Gastrocnemius medialis (tissue), 4 donors: ENCODE measurements at regions not wholly inside any gene's neighbourhood (a gene's known extent, or its start where the extent isn't known, plus 50 kb on each side); places are given as distances from the start of the nearest gene placed in this dataset.

Experiments
- POLR2A ChIP-seq, 2 donors: fragments of 450-650 bp; IDR thresholded peaks; one replicate each; pipeline ENCODE4 v1.6.1; 2017; ENCODE audit warnings: antibody characterized with exemption in 2 of 2, mild to moderate bottlenecking in 2 of 2, moderate library complexity in 2 of 2
- TF ChIP-seq, protein P1 (sequence below), 5 experiments: fragments of 450-650 bp in 3 of 5; fragments of 200-600 bp in 2 of 5; sonication (generic) in 2 of 5; IDR thresholded peaks in 4 of 5; conservative IDR thresholded peaks in 1 of 5; 1 replicate in 4 of 5; 2 replicates in 1 of 5; pipeline ENCODE4 v1.5.1; 2016 to 2019; ENCODE audit warnings: antibody characterized with exemption in 5 of 5, mild to moderate bottlenecking in 3 of 5, moderate library complexity in 3 of 5

DNA sequence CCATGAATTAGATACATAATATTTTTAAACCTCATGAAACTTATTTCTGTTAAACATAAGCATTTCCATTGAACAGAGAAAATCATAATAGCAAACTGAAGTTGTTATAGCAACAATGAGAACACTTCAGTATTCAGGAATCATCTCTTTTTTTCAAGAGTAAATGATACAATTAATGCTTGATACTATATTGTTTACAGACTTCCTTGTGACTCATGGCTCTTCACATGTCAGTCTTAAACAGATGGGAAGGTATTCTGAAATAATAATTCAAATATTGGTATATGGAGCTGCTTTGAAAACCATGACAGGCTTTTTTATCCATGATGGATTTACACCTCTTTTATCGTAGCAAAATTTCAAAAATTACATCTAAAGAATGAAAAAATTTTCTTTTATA, 226.5 kb upstream of the RBMS1 start:
- TF ChIP-seq, protein P1, sequence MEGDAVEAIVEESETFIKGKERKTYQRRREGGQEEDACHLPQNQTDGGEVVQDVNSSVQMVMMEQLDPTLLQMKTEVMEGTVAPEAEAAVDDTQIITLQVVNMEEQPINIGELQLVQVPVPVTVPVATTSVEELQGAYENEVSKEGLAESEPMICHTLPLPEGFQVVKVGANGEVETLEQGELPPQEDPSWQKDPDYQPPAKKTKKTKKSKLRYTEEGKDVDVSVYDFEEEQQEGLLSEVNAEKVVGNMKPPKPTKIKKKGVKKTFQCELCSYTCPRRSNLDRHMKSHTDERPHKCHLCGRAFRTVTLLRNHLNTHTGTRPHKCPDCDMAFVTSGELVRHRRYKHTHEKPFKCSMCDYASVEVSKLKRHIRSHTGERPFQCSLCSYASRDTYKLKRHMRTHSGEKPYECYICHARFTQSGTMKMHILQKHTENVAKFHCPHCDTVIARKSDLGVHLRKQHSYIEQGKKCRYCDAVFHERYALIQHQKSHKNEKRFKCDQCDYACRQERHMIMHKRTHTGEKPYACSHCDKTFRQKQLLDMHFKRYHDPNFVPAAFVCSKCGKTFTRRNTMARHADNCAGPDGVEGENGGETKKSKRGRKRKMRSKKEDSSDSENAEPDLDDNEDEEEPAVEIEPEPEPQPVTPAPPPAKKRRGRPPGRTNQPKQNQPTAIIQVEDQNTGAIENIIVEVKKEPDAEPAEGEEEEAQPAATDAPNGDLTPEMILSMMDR (IDR thresholded peaks at IDR 0.05 in 4 of 5, conservative IDR thresholded peaks at IDR 0.05 in 1 of 5) = no peak
- TF ChIP-seq POLR2A (IDR thresholded peaks at IDR 0.05) = no peak
